Cardiac fibroblast (primary cell): ENCODE measurements at regions not wholly inside any gene's neighbourhood (a gene's known extent, or its start where the extent isn't known, plus 50 kb on each side); places are given as distances from the start of the nearest gene placed in this dataset.
A peak's percentile ranks its signal among the peaks of the same experiment; 100 is the strongest.

Experiments
- DNase-seq, 2 donors: peaks; one replicate each; pipeline versions ENCODE4 v3.0.0 to v3.0.0-alpha.2; 2010; ENCODE audit warnings: low read depth in 2 of 2
- H3K4me3 ChIP-seq, 2 donors: replicated peaks in 1 of 2; 1 replicate in 1 of 2; 2 replicates in 1 of 2; pipeline ENCODE4 v1.5.1; 2011; ENCODE audit warnings: low read depth in 2 of 2, low read length in 2 of 2, mild to moderate bottlenecking in 2 of 2, moderate library complexity in 1 of 2
- CTCF ChIP-seq: IDR thresholded peaks from one replicate; pipeline ENCODE4 v1.5.1; 2011; ENCODE audit warnings: low read depth, mild to moderate bottlenecking, low read length, inconsistent platforms

- H3K4me3 ChIP-seq: no peak overlapping the region
- DNase-seq: no peak
- no peak for TF ChIP-seq CTCF
These were observed 392.6 kb upstream of the CBLB start for GRCh38 chr3:106261396-106261795.

- TF ChIP-seq CTCF: no peak
- H3K4me3 ChIP-seq: no peak overlapping the region
- DNase-seq: peak; percentile 29 to 52
These were observed 393.3 kb upstream of the CBLB start for GRCh38 chr3:106261915-106262683.

- no peak overlapping the region for H3K4me3 ChIP-seq
- no peak for TF ChIP-seq CTCF
- DNase-seq: peak in 1 of 2 donors; percentile 24
These were observed 394.2 kb upstream of the CBLB start for GRCh38 chr3:106263011-106263410.

- no peak overlapping the region for H3K4me3 ChIP-seq
- DNase-seq: peak in 1 of 2 donors; percentile 28
- no peak for TF ChIP-seq CTCF
These were observed 394.7 kb upstream of the CBLB start for GRCh38 chr3:106263546-106263945.

- no peak for DNase-seq
- no peak overlapping the region for H3K4me3 ChIP-seq
- no peak for TF ChIP-seq CTCF
These were observed 396.9 kb upstream of the CBLB start for GRCh38 chr3:106265704-106266103.

GRCh38 chr3:106268696-106269095, 399.9 kb upstream of the CBLB start:
- H3K4me3 ChIP-seq: no peak overlapping the region
- no peak for TF ChIP-seq CTCF
- no peak for DNase-seq

GRCh38 chr3:106272302-106272701, 403.5 kb upstream of the CBLB start:
- DNase-seq: no peak
- no peak for TF ChIP-seq CTCF
- H3K4me3 ChIP-seq: no peak overlapping the region
